ENCODE measurements at regions not wholly inside any gene's neighbourhood (a gene's known extent, or its start where the extent isn't known, plus 50 kb on each side); places are given as distances from the start of the nearest gene placed in this dataset.

- no peak for TF ChIP-seq CTCF (IDR thresholded peaks at IDR 0.05)
- no peak for TF ChIP-seq POLR2AphosphoS5 (IDR thresholded peaks at IDR 0.05)
- no peak for TF ChIP-seq POLR2A (IDR thresholded peaks at IDR 0.05)
- no peak for TF ChIP-seq EP300 (IDR thresholded peaks at IDR 0.05; ENCODE audit: low read depth)
Measured at GRCh38 chr12:87822923-87823322, 206.3 kb downstream of the C12orf50 start.

Measured in transverse colon (tissue), 4 donors.